HG03196 (cell line): ENCODE measurements at regions not wholly inside any gene's neighbourhood (a gene's known extent, or its start where the extent isn't known, plus 50 kb on each side); places are given as distances from the start of the nearest gene placed in this dataset.
"Not testable (repeated sequence)": the region's sequence is repeated elsewhere in the genome, so short reads cannot be mapped to it uniquely, and the experiment has no call there.

Experiments
- ATAC-seq: cut with Tn5 transposase; IDR thresholded peaks from one replicate; pipeline ENCODE4 v1.9.1; 2021; ENCODE audit not compliant: unreplicated experiment

- ATAC-seq, result no peak
Measured at GRCh38 chr18:21928925-21929324, 188.3 kb downstream of the MIB1 start.

DNA sequence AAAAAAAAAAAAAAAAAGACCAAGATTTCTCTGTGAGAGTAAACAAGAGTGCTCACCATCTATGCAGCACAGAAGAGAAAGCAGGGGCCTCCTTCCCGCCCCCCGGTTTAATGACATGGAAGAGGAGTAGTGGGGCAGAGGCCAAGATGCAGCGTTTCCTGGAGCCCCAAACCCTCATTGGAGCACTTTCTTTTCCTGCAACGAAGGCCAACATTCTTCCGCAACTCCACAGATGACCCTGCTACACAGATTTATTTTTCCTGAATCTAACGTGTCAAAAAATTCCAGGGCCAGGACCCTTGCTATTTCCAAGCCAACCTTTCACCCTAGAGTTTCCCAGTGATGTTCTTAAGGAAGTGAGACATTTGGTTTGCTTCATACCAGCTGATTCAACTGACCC, 189.6 kb downstream of the MIB1 start:
- ATAC-seq, result no peak

GRCh38 chr18:21933931-21934765, 193.6 kb downstream of the MIB1 start:
- ATAC-seq, result no peak

DNA sequence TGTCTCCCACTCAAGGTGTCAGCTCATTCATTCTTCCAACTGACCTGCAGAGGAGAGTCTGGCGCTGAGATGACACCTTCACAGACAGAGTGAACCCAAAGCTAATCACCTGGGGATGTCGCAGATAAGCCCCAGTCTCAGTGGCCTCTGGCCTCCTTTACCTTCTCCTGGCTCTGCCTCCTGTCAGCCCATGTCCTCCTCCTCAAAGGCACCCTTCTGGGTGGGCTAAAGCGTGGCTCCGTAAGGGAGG, 194.1 kb downstream of the MIB1 start:
- ATAC-seq, result no peak

GRCh38 chr18:21943456-21943855, 202.9 kb downstream of the MIB1 start:
- no peak for ATAC-seq

DNA sequence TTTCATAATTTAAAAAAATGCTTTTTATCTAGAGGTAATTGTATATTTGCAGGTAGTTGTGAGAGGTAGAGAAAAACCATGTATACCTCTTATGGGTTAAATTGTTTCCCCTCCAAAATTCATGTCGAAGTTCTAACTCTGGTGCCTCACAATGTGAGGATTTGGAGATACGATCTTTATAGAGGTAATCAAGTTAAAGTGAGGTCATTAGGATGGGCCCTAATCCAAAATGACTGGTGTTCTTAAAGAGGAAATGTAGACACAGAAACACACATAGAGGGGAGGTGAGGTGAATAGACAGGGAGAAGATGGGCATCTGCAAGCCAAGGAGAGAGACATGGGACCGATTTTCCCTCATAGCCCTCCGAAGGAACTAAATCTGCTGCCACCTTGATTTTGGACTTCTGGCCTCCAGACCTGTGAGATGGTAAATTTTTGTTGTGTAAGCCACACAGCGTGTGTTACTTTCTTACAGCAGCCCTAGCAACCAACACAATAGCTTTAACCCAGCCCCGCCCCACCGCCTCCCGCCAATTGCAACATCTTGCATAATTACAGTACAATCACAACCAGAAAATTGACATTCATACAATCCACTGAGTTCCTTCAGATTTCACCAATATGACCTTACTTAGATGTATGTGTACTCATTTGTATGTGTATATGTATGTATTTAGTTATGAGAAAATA, 208.9 kb downstream of the MIB1 start:
- no peak for ATAC-seq

DNA sequence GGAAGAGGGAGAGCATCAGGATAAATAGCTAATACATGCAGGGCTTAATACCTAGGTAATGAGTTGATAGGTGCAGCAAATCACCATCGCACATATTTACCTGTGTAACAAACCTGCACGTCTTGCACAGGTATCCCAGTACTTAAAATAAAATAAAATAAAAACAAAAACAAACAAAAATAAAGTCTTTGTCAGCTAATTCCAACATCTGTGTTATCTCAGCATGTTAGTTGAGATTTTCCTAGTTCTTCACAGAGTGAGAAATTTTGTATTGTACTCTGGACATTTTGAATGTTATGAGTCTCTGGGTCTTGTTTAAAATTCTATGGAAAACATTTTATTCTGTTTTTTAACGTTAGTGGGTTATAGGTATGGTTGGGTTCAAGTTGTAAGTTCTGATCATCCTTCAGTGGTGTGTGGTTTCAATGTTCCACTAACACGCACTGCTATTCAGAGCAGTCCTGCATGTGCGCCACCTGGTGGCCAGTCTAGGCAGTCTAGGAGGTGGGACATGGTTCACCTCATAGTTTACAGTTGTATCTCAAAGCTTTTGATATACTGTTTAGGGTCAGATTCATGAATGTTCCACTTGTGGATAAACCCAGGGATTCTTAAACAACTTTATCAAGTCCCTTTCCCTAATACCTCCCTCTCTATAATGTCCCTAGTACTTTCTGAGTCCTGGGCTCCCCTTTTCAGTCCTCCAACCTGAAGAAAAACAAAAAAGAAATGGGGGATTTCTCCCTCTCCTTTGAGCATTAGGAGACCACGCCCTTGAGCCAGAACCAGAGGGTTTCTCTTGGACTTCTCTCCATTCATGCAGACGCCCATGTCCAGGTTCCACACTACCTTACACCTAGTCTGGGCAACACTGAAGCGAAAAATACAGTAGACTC, 213.4 kb upstream of the GATA6 start:
- ATAC-seq, result peak; percentile 78

DNA sequence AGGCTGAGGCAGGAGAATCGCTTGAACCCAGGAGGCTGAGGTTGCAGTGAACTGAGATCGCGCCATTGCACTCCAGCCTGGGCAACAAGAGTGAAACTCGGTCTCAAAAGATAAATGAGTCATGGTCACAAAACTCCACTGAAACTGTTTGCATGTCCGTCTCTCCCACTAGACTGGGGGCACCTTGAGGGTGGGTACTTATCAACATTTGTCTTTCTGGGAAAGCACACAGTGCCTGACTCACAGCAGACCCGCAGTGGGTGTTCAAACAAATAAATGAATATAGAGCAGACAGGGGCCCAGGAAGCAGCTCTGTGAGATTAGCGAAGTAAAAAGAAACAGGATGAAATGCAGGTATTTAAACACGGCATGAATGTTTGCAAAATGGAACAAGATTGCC, 211.1 kb upstream of the GATA6 start:
- no peak for ATAC-seq

GRCh38 chr18:21958707-21959450, 210.5 kb upstream of the GATA6 start:
- ATAC-seq, result no peak

DNA sequence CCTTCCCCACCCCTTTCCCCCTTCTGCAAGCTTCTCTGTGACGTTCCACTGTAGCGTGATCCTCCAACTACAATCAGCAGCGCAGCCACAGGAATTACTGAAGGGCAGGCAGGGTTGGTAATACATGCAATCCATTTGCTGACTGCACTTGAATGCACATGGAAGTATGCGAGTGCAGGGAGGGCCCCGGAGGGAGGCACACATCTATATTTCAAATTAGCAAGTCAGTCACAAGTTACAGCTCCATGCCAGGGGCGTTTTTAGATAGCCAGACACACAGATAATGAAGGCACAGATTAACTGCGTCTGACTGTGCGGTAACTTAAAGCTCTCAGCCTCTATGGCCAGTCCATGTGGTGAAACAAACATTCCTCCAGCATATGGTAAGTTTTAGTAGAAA, 209.2 kb upstream of the GATA6 start:
- ATAC-seq, result no peak

DNA sequence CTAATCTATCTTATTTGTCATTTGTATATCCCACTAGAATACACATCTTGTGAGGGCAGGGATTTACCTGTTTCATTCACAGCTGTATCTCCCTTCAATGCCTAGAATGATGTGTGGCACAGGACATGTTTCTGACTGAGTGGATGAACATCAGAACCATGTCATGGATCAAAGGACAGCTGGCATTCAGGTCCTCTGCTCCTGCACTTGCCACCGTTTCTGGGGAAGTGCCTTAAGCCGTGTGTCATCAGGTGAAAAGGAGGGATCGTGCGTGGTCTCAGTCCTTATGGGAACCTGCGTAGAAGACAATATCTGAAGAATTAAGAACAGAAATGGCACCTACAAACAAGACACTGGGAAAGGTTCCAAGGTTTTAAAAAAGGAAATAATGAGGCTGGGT, 206.1 kb upstream of the GATA6 start:
- no peak for ATAC-seq

- ATAC-seq, result no peak
Measured at GRCh38 chr18:21968338-21968737, 201.1 kb upstream of the GATA6 start.

- ATAC-seq, result no peak
Measured at GRCh38 chr18:21972281-21972680, 197.1 kb upstream of the GATA6 start.

DNA sequence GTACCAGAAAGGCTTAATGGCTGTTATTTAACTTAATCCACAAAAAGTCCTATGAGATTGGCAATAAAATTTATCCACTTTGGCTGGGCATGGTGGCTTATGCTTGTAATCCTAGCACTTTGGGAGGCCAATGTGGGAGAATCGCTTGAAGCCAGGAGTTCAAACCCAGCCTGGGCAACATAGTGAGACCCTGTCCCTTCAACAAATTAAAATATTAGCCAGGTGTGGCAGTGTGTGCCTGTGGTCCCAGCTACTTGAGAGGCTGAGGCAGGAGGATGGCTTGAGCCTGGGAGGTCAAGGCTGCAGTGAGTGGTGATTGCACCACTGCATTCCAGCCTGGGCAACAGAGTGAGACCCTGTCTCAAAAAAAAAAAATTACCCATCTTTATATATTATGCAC, 193.4 kb upstream of the GATA6 start:
- not testable (repeated sequence) for ATAC-seq

GRCh38 chr18:21978546-21979170, 190.7 kb upstream of the GATA6 start:
- ATAC-seq, result no peak

DNA sequence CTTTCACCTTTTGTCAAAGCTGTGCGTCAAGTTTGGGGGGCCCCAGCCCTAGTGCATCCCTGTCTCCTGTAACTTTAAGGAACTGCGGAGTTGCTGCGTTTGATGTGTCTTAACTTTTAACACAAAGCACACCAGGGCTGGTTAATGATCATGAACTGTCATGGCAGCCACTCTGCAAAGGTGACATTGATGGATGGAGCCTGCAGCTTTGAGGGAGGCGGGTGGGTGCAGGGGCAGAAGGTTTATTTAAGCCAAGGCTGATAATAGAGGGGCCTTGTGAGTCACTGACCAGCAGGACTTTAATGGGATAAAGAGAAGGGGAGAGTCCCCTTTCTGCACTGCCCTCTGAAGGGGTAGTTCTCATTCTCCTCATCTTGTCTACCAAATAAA, 190.2 kb upstream of the GATA6 start:
- no peak for ATAC-seq

DNA sequence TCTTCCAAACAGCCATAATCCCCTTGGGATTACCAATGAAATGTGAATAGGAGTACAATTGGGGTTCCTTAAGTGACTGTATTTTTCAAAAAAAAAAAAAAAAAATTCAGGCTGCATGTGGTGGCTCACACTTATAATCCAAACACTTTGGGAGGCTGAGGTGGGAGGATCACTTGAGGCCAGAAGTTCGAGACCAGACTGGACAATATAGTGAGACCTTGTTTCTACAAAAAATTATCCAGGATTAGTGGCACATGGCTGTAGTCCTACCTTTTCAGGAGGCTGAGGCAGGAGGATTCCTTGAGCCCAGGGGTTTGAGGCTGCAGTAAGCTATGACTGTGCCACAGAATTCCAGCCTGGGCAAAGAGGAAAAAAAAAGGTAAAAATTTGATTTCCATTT, 189.6 kb upstream of the GATA6 start:
- no peak for ATAC-seq

- ATAC-seq, result no peak
Measured at GRCh38 chr18:21980744-21981143, 188.6 kb upstream of the GATA6 start.

GRCh38 chr18:21981489-21981888, 187.9 kb upstream of the GATA6 start:
- not testable (repeated sequence) for ATAC-seq

DNA sequence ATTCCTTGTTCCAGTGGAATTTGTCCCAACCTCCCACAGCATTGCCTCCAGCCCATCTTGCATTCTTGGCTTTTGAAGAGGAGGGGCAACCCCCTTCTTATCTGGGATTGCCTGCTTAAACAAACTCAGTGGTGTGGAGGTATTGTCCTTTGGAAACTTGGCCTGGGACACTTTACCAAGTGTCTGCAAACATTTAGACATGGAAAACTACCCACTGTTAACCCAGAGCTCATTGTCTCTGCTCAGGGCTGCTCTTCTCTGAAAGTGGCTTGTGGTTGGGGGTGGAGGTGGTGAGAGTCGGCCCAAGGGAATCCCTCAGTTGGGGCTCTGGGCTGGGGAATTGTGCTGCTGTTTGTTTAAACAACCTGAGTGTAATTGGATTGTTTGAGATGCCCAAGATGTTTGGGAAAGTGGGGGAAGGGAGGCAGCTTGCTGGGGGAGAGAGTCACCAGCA, 178.3 kb upstream of the GATA6 start:
- ATAC-seq, result no peak

DNA sequence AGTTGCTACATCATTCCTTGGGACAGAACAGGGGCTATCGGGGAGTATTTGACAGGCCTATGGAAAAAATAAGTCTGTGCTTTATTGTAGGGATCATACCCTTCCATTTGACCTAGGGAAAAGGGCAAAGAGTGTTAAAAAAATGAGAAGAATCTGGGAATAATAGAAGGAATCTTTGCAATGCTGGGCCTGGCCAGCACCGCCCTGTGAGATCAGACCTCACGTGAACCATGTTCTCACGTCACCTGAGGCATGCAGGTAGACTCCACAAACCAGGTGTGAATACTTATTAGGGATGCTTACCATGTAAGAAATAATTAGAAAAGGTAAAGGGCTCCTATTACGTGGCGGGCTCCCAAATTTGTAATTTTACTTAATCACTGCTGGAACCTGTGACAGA, 177.5 kb upstream of the GATA6 start:
- ATAC-seq, result no peak
